ENCODE measurements at regions not wholly inside any gene's neighbourhood (a gene's known extent, or its start where the extent isn't known, plus 50 kb on each side); places are given as distances from the start of the nearest gene placed in this dataset.

DNA sequence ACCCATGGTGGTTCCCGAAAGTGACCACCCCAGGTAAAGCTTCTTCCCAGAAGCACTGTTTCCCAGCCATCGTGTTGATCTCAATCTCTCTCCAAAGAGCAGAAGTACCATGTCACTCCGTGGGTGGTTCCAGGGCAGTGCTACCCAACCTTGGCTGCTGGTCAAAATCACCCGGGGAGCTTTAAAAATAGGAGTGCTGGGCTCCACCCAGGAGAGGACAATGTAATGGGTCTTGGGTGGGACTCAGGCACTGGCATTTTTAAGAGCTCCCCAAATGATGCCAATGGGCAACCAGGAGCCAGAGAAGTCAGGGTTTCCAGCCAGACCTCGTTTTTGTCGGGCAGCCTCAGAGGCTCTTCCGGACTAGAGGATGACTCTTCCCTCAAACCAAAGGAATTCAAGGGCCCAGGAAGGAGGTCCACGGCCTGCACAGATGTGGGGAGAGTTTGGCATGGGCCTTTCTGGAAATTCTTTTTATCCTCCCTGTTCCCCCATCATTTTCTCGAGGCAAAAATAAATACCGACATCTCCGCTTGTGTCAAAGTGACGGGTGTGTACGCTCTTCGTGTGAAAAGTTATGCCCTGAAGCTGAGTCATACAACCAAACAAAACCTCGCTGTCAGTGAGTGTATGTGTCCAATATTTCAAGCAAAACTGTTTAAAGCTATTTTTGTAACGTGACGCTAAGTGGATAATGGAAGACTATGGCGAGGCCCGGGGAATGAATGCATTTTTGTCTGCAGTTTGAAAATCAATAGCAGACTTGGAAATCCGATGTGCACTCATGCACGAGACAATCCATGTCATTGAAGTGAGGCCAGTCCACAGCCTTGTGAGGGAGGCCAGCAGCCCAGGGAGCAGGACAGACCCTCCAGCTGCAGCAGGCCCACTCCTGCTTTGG, 364.1 kb downstream of the FOXL1 start:
- TF ChIP-seq POLR2AphosphoS5 (IDR thresholded peaks at IDR 0.05; ENCODE audit: low read depth, low read length) (no peak), SIN3A (IDR thresholded peaks at IDR 0.05; ENCODE audit: borderline replicate concordance, insufficient read depth, low read length) (no peak), TAF1 (IDR thresholded peaks at IDR 0.05; ENCODE audit: borderline replicate concordance, insufficient read depth, low read length) (no peak), FOXP2 (optimal IDR thresholded peaks at IDR 0.05; ENCODE audit: borderline replicate concordance, extremely low read depth, extremely low read length, insufficient read depth) (no peak)
- TF ChIP-seq, protein P1, sequence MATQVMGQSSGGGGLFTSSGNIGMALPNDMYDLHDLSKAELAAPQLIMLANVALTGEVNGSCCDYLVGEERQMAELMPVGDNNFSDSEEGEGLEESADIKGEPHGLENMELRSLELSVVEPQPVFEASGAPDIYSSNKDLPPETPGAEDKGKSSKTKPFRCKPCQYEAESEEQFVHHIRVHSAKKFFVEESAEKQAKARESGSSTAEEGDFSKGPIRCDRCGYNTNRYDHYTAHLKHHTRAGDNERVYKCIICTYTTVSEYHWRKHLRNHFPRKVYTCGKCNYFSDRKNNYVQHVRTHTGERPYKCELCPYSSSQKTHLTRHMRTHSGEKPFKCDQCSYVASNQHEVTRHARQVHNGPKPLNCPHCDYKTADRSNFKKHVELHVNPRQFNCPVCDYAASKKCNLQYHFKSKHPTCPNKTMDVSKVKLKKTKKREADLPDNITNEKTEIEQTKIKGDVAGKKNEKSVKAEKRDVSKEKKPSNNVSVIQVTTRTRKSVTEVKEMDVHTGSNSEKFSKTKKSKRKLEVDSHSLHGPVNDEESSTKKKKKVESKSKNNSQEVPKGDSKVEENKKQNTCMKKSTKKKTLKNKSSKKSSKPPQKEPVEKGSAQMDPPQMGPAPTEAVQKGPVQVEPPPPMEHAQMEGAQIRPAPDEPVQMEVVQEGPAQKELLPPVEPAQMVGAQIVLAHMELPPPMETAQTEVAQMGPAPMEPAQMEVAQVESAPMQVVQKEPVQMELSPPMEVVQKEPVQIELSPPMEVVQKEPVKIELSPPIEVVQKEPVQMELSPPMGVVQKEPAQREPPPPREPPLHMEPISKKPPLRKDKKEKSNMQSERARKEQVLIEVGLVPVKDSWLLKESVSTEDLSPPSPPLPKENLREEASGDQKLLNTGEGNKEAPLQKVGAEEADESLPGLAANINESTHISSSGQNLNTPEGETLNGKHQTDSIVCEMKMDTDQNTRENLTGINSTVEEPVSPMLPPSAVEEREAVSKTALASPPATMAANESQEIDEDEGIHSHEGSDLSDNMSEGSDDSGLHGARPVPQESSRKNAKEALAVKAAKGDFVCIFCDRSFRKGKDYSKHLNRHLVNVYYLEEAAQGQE (IDR thresholded peaks at IDR 0.05; ENCODE audit: insufficient read depth in 1 of 2, low read depth in 2 of 2, low read length in 2 of 2) = no peak

DNA sequence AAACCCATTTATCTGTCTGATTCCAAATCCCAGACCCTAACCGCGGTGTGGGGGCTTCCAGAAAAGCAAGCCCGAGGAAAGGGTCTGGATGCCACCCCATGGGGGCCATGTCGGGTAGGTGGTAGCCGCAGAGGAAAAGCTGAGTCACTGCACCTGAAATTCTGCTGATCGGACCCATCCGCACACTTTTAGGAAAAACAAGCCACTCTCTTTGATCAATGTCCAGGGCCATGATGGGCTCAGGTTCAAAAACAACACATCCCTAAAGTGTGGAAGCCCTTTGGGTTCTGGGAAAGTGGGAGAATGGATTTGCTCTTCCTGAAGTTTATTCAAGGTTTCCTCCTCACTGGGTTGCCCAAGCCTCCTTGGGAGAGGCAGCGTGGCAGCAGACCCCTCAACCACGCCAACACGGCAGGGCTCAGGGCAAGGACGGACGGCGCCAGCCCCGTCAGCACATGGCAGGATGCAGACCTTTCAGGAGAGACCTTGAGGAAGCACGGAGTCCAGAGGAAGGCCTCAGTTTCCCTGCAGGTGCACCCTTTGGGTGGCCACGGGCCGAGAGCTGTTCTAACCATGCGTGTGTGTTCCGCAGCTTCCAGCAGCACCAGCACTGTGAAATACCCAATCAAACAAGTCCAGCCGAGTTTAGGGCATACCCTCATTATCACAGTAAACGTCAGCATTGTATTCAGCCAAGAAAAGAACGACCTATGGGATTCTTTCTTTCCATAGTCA, 367.0 kb downstream of the FOXL1 start:
- TF ChIP-seq POLR2AphosphoS5 (IDR thresholded peaks at IDR 0.05; ENCODE audit: low read depth, low read length) = no peak

DNA sequence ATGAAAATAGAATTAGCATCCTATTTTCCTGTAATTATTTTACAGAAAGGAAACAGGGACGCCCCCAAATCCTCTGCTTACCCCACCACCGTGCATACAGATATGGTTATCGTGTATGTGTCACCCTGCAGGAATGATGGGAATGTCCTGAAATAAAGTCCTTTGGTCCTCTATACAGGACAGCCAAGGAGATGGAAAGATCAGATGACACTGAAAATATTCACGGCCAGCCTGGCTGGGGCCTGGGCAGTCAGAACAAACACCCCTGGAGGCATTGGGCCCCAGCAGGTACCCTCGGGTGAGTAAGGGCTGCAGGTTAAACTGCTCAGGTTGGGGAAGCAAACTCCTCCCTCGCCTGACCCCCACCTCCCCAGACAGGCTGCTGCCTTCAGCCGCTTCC, 368.0 kb downstream of the FOXL1 start:
- TF ChIP-seq TAF1 (IDR thresholded peaks at IDR 0.05; ENCODE audit: borderline replicate concordance, insufficient read depth, low read length) = no peak
- TF ChIP-seq, protein P1 (IDR thresholded peaks at IDR 0.05; ENCODE audit: insufficient read depth in 1 of 2, low read depth in 2 of 2, low read length in 2 of 2) = no peak

DNA sequence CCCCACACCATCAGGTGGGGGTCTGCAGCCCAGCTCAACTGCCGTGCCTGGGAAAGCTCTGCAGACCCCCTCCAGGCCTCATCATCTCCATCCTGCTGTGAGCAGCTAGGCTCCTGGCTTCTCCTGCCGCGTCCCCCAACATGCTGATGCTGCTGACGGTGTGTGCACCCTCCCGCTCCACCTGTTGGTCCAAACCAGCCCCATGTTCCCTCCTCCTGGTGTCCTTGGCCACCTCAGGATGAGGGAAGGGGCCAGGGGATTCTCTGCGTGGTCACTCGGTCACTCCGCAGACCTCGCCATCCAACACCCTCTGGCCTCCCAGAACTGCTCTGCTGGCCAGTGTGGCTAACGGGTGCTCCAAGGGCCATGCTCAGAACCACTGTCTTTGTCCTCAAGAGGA, 368.6 kb downstream of the FOXL1 start:
- TF ChIP-seq TAF1 (IDR thresholded peaks at IDR 0.05; ENCODE audit: borderline replicate concordance, insufficient read depth, low read length) (no peak), SIN3A (IDR thresholded peaks at IDR 0.05; ENCODE audit: borderline replicate concordance, insufficient read depth, low read length) (no peak), POLR2AphosphoS5 (IDR thresholded peaks at IDR 0.05; ENCODE audit: low read depth, low read length) (no peak), FOXP2 (optimal IDR thresholded peaks at IDR 0.05; ENCODE audit: borderline replicate concordance, extremely low read depth, extremely low read length, insufficient read depth) (no peak)
- TF ChIP-seq, protein P1 (IDR thresholded peaks at IDR 0.05; ENCODE audit: insufficient read depth in 1 of 2, low read depth in 2 of 2, low read length in 2 of 2) = no peak

DNA sequence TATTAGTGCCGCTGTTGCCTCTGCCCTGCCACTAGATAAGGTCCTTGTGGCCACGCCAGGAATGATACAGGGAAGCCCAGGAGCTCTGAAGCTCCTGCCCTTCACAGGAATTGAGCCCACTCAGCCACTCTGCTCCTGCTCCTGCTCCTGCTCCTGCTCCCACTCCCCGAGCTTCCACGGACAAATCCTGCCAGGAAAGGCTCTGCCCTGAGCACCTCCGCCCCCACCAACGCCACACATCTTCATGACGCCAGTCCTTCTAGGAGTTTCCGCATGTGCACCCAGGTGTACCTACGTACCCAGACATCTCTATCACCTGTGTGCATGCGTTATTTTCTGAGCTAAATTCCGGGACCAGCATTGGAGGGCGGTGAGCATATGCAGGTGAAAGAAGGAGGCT, 369.1 kb downstream of the C16orf95 start:
- TF ChIP-seq TAF1 (IDR thresholded peaks at IDR 0.05; ENCODE audit: borderline replicate concordance, insufficient read depth, low read length) (no peak), POLR2AphosphoS5 (IDR thresholded peaks at IDR 0.05; ENCODE audit: low read depth, low read length) (no peak), FOXP2 (optimal IDR thresholded peaks at IDR 0.05; ENCODE audit: borderline replicate concordance, extremely low read depth, extremely low read length, insufficient read depth) (no peak), SIN3A (IDR thresholded peaks at IDR 0.05; ENCODE audit: borderline replicate concordance, insufficient read depth, low read length) (no peak)
- TF ChIP-seq, protein P1 (IDR thresholded peaks at IDR 0.05; ENCODE audit: insufficient read depth in 1 of 2, low read depth in 2 of 2, low read length in 2 of 2) = no peak
